Skeletal muscle cell (primary cell): ENCODE measurements at regions not wholly inside any gene's neighbourhood (a gene's known extent, or its start where the extent isn't known, plus 50 kb on each side); places are given as distances from the start of the nearest gene placed in this dataset.
A peak's percentile ranks its signal among the peaks of the same experiment; 100 is the strongest.

Experiments
- DNase-seq: peaks from one replicate; pipeline ENCODE4 v3.0.0-alpha.2; 2010; ENCODE audit warnings: low read depth
- H3K4me3 ChIP-seq: 2 replicates; pipeline ENCODE4 v1.5.1; 2011; ENCODE audit warnings: low read depth, mild to moderate bottlenecking, control low read depth, low read length, moderate library complexity

- no peak for DNase-seq
- no peak overlapping the region for H3K4me3 ChIP-seq
Measured at GRCh38 chr17:65477600-65477999, 83.8 kb downstream of the AXIN2 start.

- no peak for DNase-seq
- H3K4me3 ChIP-seq, result no peak overlapping the region
Measured at GRCh38 chr17:65474660-65475059, 86.8 kb downstream of the AXIN2 start.

- no peak overlapping the region for H3K4me3 ChIP-seq
- no peak for DNase-seq
Measured at GRCh38 chr17:65473985-65474384, 87.5 kb downstream of the AXIN2 start.

GRCh38 chr17:65473363-65473762 lies 88.1 kb downstream of the AXIN2 start:
- DNase-seq, result no peak
- H3K4me3 ChIP-seq, result no peak overlapping the region

GRCh38 chr17:65472666-65473309 lies 88.7 kb downstream of the AXIN2 start:
- H3K4me3 ChIP-seq, result no peak overlapping the region
- peak; percentile 4 for DNase-seq

GRCh38 chr17:65470783-65471182 lies 90.7 kb downstream of the AXIN2 start:
- no peak overlapping the region for H3K4me3 ChIP-seq
- DNase-seq, result no peak

- no peak overlapping the region for H3K4me3 ChIP-seq
- no peak for DNase-seq
Measured at GRCh38 chr17:65468321-65468720, 93.1 kb downstream of the AXIN2 start.

- H3K4me3 ChIP-seq, result no peak overlapping the region
- DNase-seq, result no peak
Measured at GRCh38 chr17:65467156-65467555, 94.3 kb downstream of the AXIN2 start.

GRCh38 chr17:65466547-65466946 lies 94.9 kb downstream of the AXIN2 start:
- H3K4me3 ChIP-seq, result no peak overlapping the region
- no peak for DNase-seq

GRCh38 chr17:65463242-65463641 lies 98.2 kb downstream of the AXIN2 start:
- H3K4me3 ChIP-seq, result no peak overlapping the region
- peak; percentile 48 for DNase-seq

- no peak for DNase-seq
- H3K4me3 ChIP-seq, result no peak overlapping the region
Measured at GRCh38 chr17:65459677-65460347, 101.6 kb downstream of the AXIN2 start.

- no peak for DNase-seq
- no peak overlapping the region for H3K4me3 ChIP-seq
Measured at GRCh38 chr17:65457635-65458257, 103.7 kb downstream of the AXIN2 start.

GRCh38 chr17:65457183-65457582 lies 104.3 kb downstream of the AXIN2 start:
- DNase-seq, result no peak
- no peak overlapping the region for H3K4me3 ChIP-seq

GRCh38 chr17:65456368-65457151 lies 104.9 kb downstream of the AXIN2 start:
- no peak overlapping the region for H3K4me3 ChIP-seq
- DNase-seq, result no peak

- no peak overlapping the region for H3K4me3 ChIP-seq
- no peak for DNase-seq
Measured at GRCh38 chr17:65455972-65456343, 105.5 kb downstream of the AXIN2 start.

- no peak for DNase-seq
- H3K4me3 ChIP-seq, result no peak overlapping the region
Measured at GRCh38 chr17:65455154-65455971, 106.1 kb downstream of the AXIN2 start.

- no peak overlapping the region for H3K4me3 ChIP-seq
- DNase-seq, result no peak
Measured at GRCh38 chr17:65453204-65453931, 108.1 kb downstream of the AXIN2 start.

GRCh38 chr17:65449495-65449894 lies 112.0 kb downstream of the AXIN2 start:
- H3K4me3 ChIP-seq, result no peak overlapping the region
- DNase-seq, result no peak

- no peak overlapping the region for H3K4me3 ChIP-seq
- no peak for DNase-seq
Measured at GRCh38 chr17:65447823-65448222, 113.6 kb downstream of the AXIN2 start.
